ENCODE measurements at regions not wholly inside any gene's neighbourhood (a gene's known extent, or its start where the extent isn't known, plus 50 kb on each side); places are given as distances from the start of the nearest gene placed in this dataset.

DNA sequence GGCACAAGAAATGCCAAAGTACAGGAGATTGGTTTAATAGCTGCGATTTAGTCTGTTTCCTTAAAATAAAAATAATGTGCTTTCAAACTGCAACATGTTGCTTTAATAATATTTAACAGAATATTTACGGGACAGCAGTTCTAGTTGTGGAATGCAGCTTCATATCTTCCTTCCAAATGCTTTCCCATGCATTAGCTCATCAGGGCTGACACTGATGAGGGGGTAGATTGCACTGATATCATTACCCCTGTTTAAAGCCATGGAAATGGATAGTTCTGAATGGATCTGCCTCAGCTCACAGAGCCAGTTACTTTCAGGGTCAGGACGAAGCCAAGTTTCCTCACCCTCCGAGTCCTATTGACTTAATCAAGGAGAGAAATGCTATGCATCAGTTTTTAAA, 93.2 kb upstream of the OSMR start:
- Histone ChIP-seq H3K36me3 (no peaks in the 10 kb centered on the region), H3K4me1 (peaks cover 0 to 10% (median 0%) of the 10 kb centered on the region in 9 donors), H3K27me3 (no peaks in the 10 kb centered on the region), H3K4me3 (no peak overlapping the region), H3K27ac (no peak overlapping the region), H3K9me3 (no peaks in the 10 kb centered on the region)
- intact Hi-C loops (cut with DNase I) = no loop called here
- TF ChIP-seq, protein P1, sequence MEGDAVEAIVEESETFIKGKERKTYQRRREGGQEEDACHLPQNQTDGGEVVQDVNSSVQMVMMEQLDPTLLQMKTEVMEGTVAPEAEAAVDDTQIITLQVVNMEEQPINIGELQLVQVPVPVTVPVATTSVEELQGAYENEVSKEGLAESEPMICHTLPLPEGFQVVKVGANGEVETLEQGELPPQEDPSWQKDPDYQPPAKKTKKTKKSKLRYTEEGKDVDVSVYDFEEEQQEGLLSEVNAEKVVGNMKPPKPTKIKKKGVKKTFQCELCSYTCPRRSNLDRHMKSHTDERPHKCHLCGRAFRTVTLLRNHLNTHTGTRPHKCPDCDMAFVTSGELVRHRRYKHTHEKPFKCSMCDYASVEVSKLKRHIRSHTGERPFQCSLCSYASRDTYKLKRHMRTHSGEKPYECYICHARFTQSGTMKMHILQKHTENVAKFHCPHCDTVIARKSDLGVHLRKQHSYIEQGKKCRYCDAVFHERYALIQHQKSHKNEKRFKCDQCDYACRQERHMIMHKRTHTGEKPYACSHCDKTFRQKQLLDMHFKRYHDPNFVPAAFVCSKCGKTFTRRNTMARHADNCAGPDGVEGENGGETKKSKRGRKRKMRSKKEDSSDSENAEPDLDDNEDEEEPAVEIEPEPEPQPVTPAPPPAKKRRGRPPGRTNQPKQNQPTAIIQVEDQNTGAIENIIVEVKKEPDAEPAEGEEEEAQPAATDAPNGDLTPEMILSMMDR (IDR thresholded peaks at IDR 0.05) = no peak
- no peak for DNase-seq
- 82 to 85% methylated on average over 4 of the region's 4 CpGs for WGBS, 2 donors
- ATAC-seq = no peak

DNA sequence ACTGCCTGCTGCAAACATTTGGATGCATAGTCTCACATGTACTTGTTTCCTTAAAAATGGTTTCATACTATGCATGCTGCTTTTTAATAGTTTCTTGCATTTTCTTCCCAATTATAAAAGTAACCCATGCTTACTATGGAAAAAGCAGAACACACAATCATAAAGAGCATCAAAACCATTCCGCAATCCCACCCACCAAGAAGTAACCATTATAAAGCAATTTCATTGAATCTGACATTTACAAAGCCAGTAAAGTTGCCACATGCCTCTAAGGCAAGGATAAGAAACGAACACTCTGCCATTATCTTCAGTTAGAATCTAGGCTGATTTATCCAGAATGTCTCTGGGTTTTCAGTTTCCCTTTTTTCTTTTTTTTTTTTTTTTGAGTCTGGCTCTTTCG, 92.7 kb upstream of the OSMR start:
- Histone ChIP-seq H3K27ac (no peak overlapping the region), H3K36me3 (no peaks in the 10 kb centered on the region), H3K27me3 (no peaks in the 10 kb centered on the region), H3K4me1 (peaks cover 0 to 15% (median 3%) of the 10 kb centered on the region in 9 donors), H3K4me3 (no peak overlapping the region), H3K9me3 (no peaks in the 10 kb centered on the region)
- 85 to 90% methylated on average over 3 of the region's 3 CpGs for WGBS, 2 donors
- ATAC-seq (no peak), DNase-seq (no peak)
- TF ChIP-seq, protein P1 (IDR thresholded peaks at IDR 0.05) = no peak
- intact Hi-C loops (cut with DNase I) = no loop called here

DNA sequence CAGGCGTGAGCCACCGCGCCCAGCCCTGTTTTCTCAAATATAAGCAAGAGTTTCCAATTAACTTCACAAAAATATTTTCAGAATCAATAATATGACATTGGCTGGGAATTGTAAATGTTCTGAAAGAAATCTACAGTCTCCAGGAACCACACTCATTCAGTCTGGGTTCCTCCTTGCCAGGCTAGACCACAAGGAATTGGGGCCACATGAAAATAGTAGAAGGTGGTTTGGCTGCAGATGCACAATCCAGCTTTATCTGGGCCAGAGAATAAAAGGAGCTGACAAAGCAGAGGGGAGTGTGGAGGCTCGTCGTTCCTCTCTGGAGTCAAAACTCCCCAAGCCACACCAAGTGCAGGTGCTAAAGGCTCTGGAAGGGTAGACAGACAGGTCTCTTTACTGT, 92.0 kb upstream of the OSMR start:
- intact Hi-C loops (cut with DNase I) = no loop called here
- H3K9me3 ChIP-seq = no peaks in the 10 kb centered on the region
- TF ChIP-seq, protein P1 (IDR thresholded peaks at IDR 0.05) = no peak
- H3K4me3 ChIP-seq = no peak overlapping the region
- no peaks in the 10 kb centered on the region for H3K36me3 ChIP-seq
- no peaks in the 10 kb centered on the region for H3K27me3 ChIP-seq
- no peak overlapping the region for H3K27ac ChIP-seq
- 81 to 88% methylated on average over 5 of the region's 5 CpGs for WGBS, 2 donors
- DNase-seq = no peak
- H3K4me1 ChIP-seq = peaks cover 0 to 22% (median 4%) of the 10 kb centered on the region in 9 donors
- ATAC-seq = no peak

DNA sequence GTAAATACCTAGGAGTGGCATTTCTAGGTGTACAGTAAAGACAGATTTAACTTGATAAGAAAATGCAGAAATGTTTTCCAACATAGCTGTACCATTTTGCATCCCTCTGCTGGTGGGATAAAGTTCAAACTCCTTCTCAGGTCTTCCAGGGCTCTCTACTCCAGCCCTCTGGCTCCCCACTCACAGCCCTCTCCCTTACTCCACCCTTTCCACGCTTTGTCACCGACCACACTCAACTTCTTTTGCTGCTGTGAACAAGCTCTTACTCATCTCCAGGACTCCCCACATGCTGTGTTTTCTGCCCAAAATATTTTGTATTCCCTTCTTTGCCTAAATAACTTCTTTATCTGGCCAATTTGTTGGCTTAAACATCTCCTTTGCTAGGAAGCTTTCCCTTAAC, 90.6 kb upstream of the OSMR start:
- H3K4me1 ChIP-seq = peaks cover 0 to 29% (median 4%) of the 10 kb centered on the region in 9 donors
- TF ChIP-seq, protein P1 (IDR thresholded peaks at IDR 0.05) = no peak
- intact Hi-C loops (cut with DNase I) = no loop called here
- H3K9me3 ChIP-seq = no peaks in the 10 kb centered on the region
- 68 to 74% methylated on average over 2 of the region's 2 CpGs for WGBS, 2 donors
- H3K27ac ChIP-seq = no peak overlapping the region
- H3K27me3 ChIP-seq = no peaks in the 10 kb centered on the region
- DNase-seq (no peak), ATAC-seq (no peak)
- H3K36me3 ChIP-seq = no peaks in the 10 kb centered on the region
- H3K4me3 ChIP-seq = no peak overlapping the region

All from heart right ventricle (tissue), 16 donors.